ENCODE measurements at regions not wholly inside any gene's neighbourhood (a gene's known extent, or its start where the extent isn't known, plus 50 kb on each side); places are given as distances from the start of the nearest gene placed in this dataset.

DNA sequence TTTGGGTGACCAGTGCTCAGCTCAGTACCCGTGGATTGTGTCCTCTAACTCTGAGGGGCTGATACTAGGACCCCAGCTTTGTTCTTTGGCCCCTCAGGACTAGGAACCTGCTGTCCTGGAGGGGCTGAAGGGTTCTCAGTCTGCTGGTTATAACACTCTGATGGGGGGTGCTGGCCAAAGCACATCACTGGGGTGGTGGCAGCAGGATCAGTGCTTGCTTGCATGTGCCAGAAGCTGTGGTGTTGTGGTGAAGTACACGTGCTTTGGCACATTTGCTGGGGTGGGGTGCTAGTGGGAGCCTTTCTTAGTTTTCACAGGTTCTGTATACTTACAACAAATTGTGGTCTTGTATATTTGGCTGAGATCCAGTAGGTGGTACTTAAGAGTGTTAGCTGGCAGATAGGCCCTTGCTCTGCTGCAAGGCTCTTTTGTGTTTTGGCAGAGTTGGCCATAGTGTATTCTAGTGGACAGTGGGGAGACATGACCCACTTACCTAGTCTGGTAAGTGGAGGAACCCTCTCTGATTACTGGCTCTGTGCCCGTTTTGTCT is 344.3 kb downstream of the EDEM1 start:
- no peak overlapping the region for H3K27ac ChIP-seq (ENCODE audit: low read depth, low read length)
- H3K4me1 ChIP-seq (ENCODE audit: control insufficient read depth, insufficient read depth, low read length), result no peaks in the 10 kb centered on the region
- no peak overlapping the region for H3K4me3 ChIP-seq (ENCODE audit: low read depth, low read length)
- no peaks in the 10 kb centered on the region for H3K36me3 ChIP-seq (ENCODE audit: control insufficient read depth, insufficient read depth, low read length)
- no peak for DNase-seq (ENCODE audit: low read depth in 4 of 6, low spot score in 6 of 6)
- H3K9me3 ChIP-seq (ENCODE audit: control insufficient read depth, insufficient read depth, low read length), result no peaks in the 10 kb centered on the region
- no peaks in the 10 kb centered on the region for H3K27me3 ChIP-seq (ENCODE audit: control insufficient read depth, insufficient read depth, low read length)
- 92% methylated on average over 3 of the region's 3 CpGs for WGBS (ENCODE audit: insufficient coverage)

DNA sequence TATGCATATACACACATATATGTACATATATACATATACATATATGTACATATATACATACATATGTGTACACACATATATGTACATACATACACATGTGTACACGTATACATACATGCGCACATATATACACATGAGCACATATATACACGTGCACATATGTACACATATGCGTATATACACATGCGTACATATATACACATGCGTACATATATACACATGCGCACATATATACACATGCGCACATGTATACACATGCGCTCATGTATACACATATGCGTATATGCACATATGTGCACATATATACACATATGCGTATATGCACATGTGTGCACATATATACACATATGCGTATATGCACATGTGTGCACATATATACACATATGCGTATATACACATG is 353.0 kb downstream of the EDEM1 start:
- Histone ChIP-seq H3K27ac (ENCODE audit: low read depth, low read length) (no peak overlapping the region), H3K4me1 (ENCODE audit: control insufficient read depth, insufficient read depth, low read length) (no peaks in the 10 kb centered on the region), H3K27me3 (ENCODE audit: control insufficient read depth, insufficient read depth, low read length) (no peaks in the 10 kb centered on the region), H3K36me3 (ENCODE audit: control insufficient read depth, insufficient read depth, low read length) (no peaks in the 10 kb centered on the region), H3K9me3 (ENCODE audit: control insufficient read depth, insufficient read depth, low read length) (no peaks in the 10 kb centered on the region), H3K4me3 (ENCODE audit: low read depth, low read length) (no peak overlapping the region)
- WGBS (ENCODE audit: insufficient coverage), result 92% methylated on average over 7 of the region's 13 CpGs
- no peak for DNase-seq (ENCODE audit: low read depth in 4 of 6, low spot score in 6 of 6)

DNA sequence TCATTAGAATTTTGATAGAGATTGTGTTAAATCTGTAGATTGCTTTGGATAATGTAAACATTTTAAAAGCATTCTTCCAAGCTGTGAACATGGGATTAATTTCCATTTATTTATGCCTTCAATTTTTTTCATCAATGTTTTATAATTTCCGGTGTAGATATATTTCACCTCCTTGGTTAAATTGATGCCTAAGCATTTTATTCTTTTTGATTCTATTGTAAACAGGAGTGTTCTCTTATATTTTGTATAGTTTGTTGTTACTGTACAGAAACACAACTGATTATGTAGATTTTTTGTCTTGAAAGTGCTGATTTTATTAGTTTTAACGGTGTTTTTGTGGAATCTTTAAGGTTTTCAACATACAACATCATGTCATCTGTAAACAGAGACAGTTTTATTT is 355.0 kb downstream of the EDEM1 start:
- Histone ChIP-seq H3K9me3 (ENCODE audit: control insufficient read depth, insufficient read depth, low read length) (no peaks in the 10 kb centered on the region), H3K4me1 (ENCODE audit: control insufficient read depth, insufficient read depth, low read length) (no peaks in the 10 kb centered on the region), H3K4me3 (ENCODE audit: low read depth, low read length) (no peak overlapping the region), H3K36me3 (ENCODE audit: control insufficient read depth, insufficient read depth, low read length) (no peaks in the 10 kb centered on the region), H3K27ac (ENCODE audit: low read depth, low read length) (no peak overlapping the region), H3K27me3 (ENCODE audit: control insufficient read depth, insufficient read depth, low read length) (no peaks in the 10 kb centered on the region)
- WGBS (ENCODE audit: insufficient coverage), result no CpG with 5 or more reads among the region's 2 CpGs
- no peak for DNase-seq (ENCODE audit: low read depth in 4 of 6, low spot score in 6 of 6)

DNA sequence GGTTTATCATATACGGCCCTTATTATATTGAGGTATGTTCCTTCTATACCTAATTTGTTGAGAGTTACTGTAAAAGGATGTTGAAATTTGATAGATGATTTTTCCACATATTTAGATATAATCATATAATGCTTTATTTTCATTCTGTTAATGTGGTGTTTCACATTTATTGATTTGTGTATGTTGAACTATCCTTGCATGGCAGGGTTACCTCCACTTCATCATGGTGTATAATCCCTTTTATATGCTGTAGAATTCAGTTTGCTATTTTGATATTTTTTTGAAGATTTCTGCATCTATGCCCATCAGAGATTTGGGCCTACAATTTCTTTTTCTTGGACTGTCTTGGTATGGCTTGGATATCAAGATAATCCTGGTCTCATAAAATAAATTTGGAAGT is 355.5 kb downstream of the EDEM1 start:
- no CpG with 5 or more reads among the region's 1 CpG for WGBS (ENCODE audit: insufficient coverage)
- no peak for DNase-seq (ENCODE audit: low read depth in 4 of 6, low spot score in 6 of 6)
- no peaks in the 10 kb centered on the region for H3K27me3 ChIP-seq (ENCODE audit: control insufficient read depth, insufficient read depth, low read length)
- H3K36me3 ChIP-seq (ENCODE audit: control insufficient read depth, insufficient read depth, low read length), result no peaks in the 10 kb centered on the region
- H3K9me3 ChIP-seq (ENCODE audit: control insufficient read depth, insufficient read depth, low read length), result no peaks in the 10 kb centered on the region
- no peaks in the 10 kb centered on the region for H3K4me1 ChIP-seq (ENCODE audit: control insufficient read depth, insufficient read depth, low read length)
- H3K27ac ChIP-seq (ENCODE audit: low read depth, low read length), result no peak overlapping the region
- H3K4me3 ChIP-seq (ENCODE audit: low read depth, low read length), result no peak overlapping the region

DNA sequence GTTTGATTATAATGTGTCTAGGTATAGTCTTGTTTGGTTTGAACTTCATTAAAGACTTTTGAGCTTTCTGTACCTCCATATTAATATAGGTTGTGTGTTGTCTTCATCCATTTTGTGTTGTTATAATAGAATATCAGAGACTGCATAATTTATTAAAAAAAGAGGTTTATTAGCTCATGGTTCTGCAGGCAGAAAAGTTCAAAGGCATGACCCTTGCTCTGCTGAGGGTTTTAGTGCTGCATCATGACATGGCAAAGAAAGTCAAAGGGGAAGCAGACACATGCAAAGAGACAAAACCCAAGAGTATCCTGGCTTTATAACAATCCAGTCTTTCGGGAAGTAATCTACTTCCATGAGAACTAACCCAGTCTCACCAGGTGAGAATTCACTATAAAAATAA is 358.2 kb downstream of the EDEM1 start:
- DNase-seq (ENCODE audit: low read depth in 4 of 6, low spot score in 6 of 6), result no peak
- Histone ChIP-seq H3K27me3 (ENCODE audit: control insufficient read depth, insufficient read depth, low read length) (no peaks in the 10 kb centered on the region), H3K9me3 (ENCODE audit: control insufficient read depth, insufficient read depth, low read length) (no peaks in the 10 kb centered on the region), H3K27ac (ENCODE audit: low read depth, low read length) (no peak overlapping the region), H3K4me3 (ENCODE audit: low read depth, low read length) (no peak overlapping the region), H3K36me3 (ENCODE audit: control insufficient read depth, insufficient read depth, low read length) (no peaks in the 10 kb centered on the region), H3K4me1 (ENCODE audit: control insufficient read depth, insufficient read depth, low read length) (no peaks in the 10 kb centered on the region)
- WGBS (ENCODE audit: insufficient coverage), result 86% methylated on average over 1 of the region's 1 CpG

DNA sequence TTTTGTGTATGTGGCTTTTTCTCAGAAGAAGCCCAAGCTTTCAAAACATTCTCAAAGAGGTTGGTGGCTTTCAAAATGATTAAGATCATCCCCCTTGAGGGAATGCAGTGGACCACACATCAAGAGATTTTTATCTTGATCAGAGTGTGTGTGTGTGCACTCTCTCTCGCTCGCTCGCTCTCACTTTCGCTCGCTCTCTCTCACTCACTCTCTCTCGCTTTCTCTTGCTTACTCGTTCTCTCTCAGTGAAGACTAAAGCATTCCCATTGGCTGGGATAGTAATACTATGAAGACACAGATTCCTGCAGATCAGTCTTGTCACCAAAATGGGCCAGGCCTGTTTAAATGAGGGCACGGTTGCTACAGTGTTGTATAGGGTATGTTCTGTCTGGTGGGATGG is 365.7 kb downstream of the EDEM1 start:
- no peak overlapping the region for H3K4me3 ChIP-seq (ENCODE audit: low read depth, low read length)
- WGBS (ENCODE audit: insufficient coverage), result 100% methylated on average over 1 of the region's 8 CpGs
- DNase-seq (ENCODE audit: low read depth in 4 of 6, low spot score in 6 of 6), result no peak

DNA sequence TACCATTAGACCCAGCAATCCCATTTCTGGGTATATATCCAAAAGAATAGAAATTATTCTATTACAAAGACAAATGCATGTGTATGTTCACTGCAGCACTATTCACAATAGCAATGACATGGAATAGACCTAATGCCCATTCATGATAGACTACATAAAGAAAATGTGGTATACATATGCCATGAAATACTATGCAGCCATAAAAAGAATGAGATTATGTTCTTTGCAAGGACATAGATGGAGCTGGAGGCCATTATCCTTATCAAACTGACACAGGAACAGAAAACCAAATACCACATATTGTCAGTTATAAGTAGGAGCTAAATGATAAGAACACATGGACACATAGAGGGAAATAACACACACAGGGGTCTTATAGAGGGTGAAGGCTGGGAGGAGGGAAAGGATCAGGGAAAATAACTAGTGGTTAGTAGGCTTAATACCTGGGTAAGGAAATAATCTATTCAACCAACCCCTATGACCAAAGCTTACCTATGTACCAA is 366.8 kb downstream of the EDEM1 start:
- Histone ChIP-seq H3K27me3 (ENCODE audit: control insufficient read depth, insufficient read depth, low read length) (no peaks in the 10 kb centered on the region), H3K4me3 (ENCODE audit: low read depth, low read length) (no peak overlapping the region), H3K27ac (ENCODE audit: low read depth, low read length) (no peak overlapping the region), H3K36me3 (ENCODE audit: control insufficient read depth, insufficient read depth, low read length) (no peaks in the 10 kb centered on the region), H3K9me3 (ENCODE audit: control insufficient read depth, insufficient read depth, low read length) (no peaks in the 10 kb centered on the region), H3K4me1 (ENCODE audit: control insufficient read depth, insufficient read depth, low read length) (no peaks in the 10 kb centered on the region)
- DNase-seq (ENCODE audit: low read depth in 4 of 6, low spot score in 6 of 6), result no peak

More for the DNA sequence above, 365.7 kb downstream of the EDEM1 start:
- H3K4me1 ChIP-seq (ENCODE audit: control insufficient read depth, insufficient read depth, low read length), result no peaks in the 10 kb centered on the region
- H3K27me3 ChIP-seq (ENCODE audit: control insufficient read depth, insufficient read depth, low read length), result no peaks in the 10 kb centered on the region
- H3K9me3 ChIP-seq (ENCODE audit: control insufficient read depth, insufficient read depth, low read length), result no peaks in the 10 kb centered on the region
- H3K36me3 ChIP-seq (ENCODE audit: control insufficient read depth, insufficient read depth, low read length), result no peaks in the 10 kb centered on the region
- no peak overlapping the region for H3K27ac ChIP-seq (ENCODE audit: low read depth, low read length)

DNA sequence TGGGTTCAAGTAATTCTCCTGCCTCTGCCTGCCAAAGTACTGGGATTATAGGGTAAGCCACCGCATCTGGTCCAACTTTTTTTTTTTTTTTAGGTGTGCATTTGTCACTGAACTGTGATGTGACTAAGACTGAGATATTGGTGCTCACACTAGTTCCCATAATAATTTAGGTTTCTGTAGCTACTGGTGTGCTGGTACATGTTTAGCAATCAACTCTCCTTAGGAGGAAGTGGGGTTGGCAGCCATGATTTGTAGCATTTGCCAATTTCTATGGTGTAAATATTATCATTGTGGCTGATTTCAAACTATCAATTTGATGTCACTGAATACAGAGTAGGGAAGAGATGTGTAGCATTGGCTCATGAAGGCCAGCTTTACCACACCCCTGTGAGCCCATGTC is 372.7 kb downstream of the EDEM1 start:
- no peaks in the 10 kb centered on the region for H3K27me3 ChIP-seq (ENCODE audit: control insufficient read depth, insufficient read depth, low read length)
- H3K9me3 ChIP-seq (ENCODE audit: control insufficient read depth, insufficient read depth, low read length), result no peaks in the 10 kb centered on the region
- no CpG with 5 or more reads among the region's 1 CpG for WGBS (ENCODE audit: insufficient coverage)
- DNase-seq (ENCODE audit: low read depth in 4 of 6, low spot score in 6 of 6), result no peak
- no peak overlapping the region for H3K4me3 ChIP-seq (ENCODE audit: low read depth, low read length)
- no peaks in the 10 kb centered on the region for H3K4me1 ChIP-seq (ENCODE audit: control insufficient read depth, insufficient read depth, low read length)
- no peaks in the 10 kb centered on the region for H3K36me3 ChIP-seq (ENCODE audit: control insufficient read depth, insufficient read depth, low read length)
- no peak overlapping the region for H3K27ac ChIP-seq (ENCODE audit: low read depth, low read length)

DNA sequence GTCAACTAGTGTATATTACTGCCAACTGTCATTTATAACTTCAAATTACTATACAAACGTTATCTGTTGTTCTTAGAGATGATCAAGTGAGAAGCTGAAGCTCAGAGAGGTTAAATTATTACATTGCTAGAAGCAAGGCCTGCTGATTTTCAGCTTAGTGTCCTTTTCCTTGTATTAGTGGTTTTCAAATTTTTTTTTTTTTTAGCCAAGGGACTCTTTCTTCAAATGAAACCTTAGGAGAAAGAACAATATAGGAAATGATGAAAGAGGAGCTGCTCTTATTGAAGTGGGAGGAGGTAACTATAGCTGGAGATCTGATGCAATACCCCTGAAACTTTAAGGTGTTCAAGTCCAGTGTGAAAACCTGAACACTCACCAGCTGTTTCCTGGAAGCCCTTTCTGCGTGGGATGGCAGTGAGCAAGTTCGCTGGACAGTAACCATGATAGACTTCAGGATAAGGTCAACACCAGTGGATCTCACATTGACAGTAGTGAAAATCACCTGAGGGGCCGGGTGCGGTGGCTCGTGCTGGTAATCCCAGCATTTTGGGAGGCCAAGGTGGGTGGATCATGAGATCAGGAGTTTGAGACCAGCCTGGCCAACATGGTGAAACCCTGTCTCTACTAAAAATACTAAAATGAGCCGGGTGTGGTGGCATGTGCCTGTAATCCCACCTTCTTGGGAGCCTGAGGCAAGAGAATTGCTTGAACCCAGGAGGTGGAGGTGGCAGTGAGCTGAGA is 376.2 kb downstream of the EDEM1 start:
- H3K4me3 ChIP-seq (ENCODE audit: low read depth, low read length), result no peak overlapping the region
- no peaks in the 10 kb centered on the region for H3K4me1 ChIP-seq (ENCODE audit: control insufficient read depth, insufficient read depth, low read length)
- H3K27ac ChIP-seq (ENCODE audit: low read depth, low read length), result no peak overlapping the region
- H3K9me3 ChIP-seq (ENCODE audit: control insufficient read depth, insufficient read depth, low read length), result no peaks in the 10 kb centered on the region
- H3K36me3 ChIP-seq (ENCODE audit: control insufficient read depth, insufficient read depth, low read length), result no peaks in the 10 kb centered on the region
- WGBS (ENCODE audit: insufficient coverage), result 90% methylated on average over 6 of the region's 7 CpGs
- DNase-seq (ENCODE audit: low read depth in 4 of 6, low spot score in 6 of 6), result no peak
- H3K27me3 ChIP-seq (ENCODE audit: control insufficient read depth, insufficient read depth, low read length), result no peaks in the 10 kb centered on the region

DNA sequence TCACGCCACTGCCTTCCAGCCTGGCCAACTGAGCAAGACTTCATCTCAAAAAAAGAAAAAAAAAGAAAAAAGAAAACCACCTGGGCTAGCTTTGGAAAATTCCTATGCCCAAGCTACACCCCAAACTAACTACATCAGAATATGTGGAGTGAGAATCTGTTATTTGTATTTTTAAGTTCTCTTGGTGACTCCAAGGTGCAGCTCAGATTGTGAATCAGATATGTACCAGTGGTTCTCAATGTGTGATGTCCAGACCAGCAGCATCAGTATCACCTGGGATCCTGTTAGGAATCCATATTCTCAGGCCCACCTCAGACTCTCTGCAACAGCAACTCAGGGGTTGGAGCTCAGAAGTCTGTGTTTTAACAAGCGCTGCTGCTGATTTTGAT is 376.8 kb downstream of the EDEM1 start:
- 100% methylated on average over 1 of the region's 2 CpGs for WGBS (ENCODE audit: insufficient coverage)
- no peaks in the 10 kb centered on the region for H3K36me3 ChIP-seq (ENCODE audit: control insufficient read depth, insufficient read depth, low read length)
- no peak overlapping the region for H3K27ac ChIP-seq (ENCODE audit: low read depth, low read length)
- DNase-seq (ENCODE audit: low read depth in 4 of 6, low spot score in 6 of 6), result no peak
- no peaks in the 10 kb centered on the region for H3K9me3 ChIP-seq (ENCODE audit: control insufficient read depth, insufficient read depth, low read length)
- no peak overlapping the region for H3K4me3 ChIP-seq (ENCODE audit: low read depth, low read length)
- H3K27me3 ChIP-seq (ENCODE audit: control insufficient read depth, insufficient read depth, low read length), result no peaks in the 10 kb centered on the region
- H3K4me1 ChIP-seq (ENCODE audit: control insufficient read depth, insufficient read depth, low read length), result no peaks in the 10 kb centered on the region
